IPS-NIHi7 (cell line): ENCODE measurements at regions not wholly inside any gene's neighbourhood (a gene's known extent, or its start where the extent isn't known, plus 50 kb on each side); places are given as distances from the start of the nearest gene placed in this dataset.
"Not testable (repeated sequence)": the region's sequence is repeated elsewhere in the genome, so short reads cannot be mapped to it uniquely, and the experiment has no call there.

ENCODE experiments used
- DNase-seq: peaks from one replicate; pipeline ENCODE4 v3.0.0; 2012; ENCODE audit warnings: mixed read lengths; ENCODE audit errors: extremely low spot score

DNA sequence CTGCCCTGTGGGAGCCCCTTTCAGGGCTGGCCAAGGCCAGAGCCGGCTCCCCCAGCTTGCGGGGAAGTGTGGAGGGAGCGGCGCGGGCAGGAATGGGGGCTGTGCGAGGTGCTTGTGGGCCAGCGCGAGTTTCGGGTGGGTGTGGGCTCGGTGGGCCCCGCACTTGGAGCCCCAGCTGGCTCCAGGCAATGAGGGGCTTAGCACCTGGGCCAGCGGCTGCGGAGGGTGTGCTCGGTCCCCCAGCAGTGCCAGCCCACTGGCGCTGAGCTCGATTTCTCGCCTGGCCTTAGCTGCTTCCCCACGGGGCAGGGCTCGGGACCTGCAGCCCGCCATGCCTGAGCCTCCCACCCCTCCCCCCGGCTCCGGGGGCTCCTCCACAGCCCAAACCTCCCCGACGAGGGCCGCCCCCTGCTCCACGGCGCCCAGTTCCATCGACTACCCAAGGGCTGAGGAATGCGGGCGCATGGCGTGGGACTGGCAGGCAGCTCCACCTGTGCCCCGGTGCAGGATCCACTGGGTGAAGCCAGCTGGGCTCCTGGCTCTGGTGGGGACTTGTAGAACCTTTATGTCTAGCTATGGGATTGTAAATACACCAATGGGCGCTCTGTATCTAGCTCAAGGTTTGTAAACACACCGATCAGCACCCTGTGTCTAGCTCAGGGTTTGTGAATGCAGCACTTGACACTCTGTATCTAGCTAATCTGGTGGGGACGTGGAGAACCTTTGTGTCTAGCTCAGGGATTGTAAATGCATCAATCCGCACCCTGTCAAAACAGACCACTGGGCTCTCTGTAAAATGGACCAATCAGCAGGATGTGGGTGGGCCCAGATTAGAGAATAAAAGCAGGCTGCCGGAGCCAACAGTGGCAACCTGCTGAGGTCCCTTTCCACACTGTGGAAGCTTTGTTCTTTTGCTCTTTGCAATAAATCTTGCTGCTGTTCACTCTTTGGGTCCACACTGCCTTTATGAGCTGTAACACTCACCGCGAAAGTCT, 1379.1 kb downstream of the RAPGEF2 start:
- not testable (repeated sequence) for DNase-seq

DNA sequence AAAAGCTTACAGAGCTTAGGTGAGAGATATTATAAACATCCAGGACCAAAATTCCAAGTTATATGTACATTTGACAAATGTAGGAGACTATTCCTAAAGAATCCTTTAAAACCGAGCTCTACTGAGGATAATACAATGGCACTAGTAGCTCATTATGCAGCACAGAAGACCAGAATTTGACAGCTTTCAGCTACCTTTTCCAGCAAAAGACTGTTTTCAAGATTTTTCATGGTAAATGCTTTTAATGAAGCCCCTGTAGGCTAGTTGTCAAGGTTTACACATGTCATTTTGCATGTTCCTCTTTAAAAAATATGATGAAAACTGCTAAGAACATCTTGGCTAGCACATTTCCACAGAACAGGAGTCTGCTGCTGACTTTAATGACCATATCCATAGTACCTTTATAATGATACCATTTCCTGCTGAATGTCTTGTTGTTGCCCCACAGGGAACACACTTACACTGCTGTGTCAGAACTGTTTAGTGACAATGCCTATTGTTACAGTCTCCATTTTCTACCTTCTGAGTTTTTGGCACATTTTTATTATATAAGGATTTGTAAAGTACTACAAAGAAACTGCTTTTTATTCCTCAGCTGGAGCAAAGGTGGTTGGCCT, 1382.3 kb downstream of the RAPGEF2 start:
- no peak for DNase-seq

DNA sequence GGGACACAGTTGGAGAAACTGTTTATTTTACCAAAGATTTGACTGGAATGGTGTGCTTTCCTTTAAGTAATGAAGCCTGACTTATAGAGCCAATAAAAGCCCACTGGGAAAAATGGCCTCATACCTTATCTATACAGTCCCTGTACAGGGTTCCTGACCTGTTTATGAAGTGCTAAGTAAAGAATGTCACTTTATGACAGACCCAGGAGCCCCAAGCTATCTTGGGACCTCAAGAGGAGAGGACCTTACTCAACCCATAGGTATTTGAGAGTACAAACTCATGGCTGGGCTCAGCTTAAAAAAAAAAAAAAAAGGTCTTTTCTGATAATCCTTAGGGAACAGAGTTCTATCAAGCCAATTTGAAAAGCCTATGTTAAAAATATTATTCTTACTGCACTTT, 1389.3 kb downstream of the RAPGEF2 start:
- no peak for DNase-seq

DNA sequence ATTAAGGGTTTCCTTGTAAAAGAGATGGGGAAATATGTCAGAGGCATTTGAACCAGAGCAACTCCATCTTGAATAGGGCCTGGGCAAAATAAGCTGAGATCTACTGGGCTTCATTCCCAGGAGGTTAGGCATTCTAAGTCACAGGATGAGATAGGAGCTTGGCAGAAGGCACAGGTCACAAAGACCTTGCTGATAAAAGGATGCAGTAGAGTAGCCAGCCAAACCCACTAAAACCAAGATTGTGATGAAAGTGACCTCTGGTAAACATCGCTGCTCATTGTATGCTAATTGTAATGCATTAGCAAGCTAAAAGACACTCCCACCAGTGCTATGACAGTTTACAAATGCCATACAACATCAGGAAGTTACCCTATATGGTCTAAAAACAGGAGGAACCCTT, 1390.3 kb downstream of the RAPGEF2 start:
- no peak for DNase-seq

DNA sequence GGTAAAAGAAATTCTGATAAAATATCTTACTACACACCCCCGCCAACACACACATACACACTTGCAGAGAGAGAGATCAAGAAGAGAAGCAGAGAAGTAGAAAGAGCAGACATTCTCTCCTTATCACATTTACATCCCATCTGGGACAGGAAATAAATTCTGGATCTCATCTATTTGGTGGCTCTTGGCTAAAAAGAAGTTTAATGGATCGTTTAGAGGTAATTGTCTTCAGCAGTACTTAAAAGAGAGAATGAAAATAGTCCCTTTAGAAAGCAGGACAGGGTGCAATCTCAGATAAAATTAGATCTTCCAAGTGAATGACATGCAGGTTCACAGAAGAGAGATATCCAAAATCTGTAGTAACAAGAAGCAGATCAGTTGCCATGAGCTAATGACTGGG, 1392.5 kb downstream of the RAPGEF2 start:
- DNase-seq, result no peak

DNA sequence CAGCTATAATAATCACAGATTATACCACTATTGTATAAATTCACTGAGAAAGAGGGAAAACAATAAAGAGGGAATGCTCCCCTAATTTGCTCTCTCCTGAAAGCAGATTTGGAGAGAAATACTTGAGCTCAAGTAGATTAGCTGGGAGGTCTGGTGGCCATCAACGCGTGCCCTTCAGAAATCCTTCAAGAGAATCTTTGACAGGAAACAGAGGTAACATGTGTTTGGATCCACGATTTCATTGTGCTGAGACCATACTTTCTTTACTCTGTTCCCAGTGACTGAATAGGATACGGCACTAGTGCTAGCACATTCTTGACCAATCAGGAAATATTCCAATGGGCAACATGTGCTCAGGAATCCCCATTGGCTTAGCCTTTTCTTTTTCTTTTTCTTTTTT, 1395.3 kb downstream of the RAPGEF2 start:
- DNase-seq, result no peak

DNA sequence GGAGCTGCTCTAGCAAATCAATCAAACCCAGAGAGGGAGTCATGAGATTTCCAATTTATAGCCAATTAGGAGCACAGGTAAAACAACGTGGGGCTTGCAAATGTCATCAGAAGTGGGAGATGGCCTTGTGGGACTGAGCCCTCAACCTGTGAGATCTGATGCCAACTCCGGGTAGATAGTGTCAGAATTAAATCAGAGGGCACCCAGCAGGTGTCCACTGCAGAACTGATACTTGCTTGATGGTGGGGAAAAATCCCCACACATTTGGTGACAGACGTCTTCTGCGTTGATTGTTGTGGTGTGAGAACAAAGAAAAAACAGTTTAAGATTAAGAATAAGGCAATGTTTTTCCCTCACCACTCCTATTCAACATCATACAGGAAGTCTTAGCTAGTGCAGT, 1402.8 kb downstream of the RAPGEF2 start:
- DNase-seq, result no peak

DNA sequence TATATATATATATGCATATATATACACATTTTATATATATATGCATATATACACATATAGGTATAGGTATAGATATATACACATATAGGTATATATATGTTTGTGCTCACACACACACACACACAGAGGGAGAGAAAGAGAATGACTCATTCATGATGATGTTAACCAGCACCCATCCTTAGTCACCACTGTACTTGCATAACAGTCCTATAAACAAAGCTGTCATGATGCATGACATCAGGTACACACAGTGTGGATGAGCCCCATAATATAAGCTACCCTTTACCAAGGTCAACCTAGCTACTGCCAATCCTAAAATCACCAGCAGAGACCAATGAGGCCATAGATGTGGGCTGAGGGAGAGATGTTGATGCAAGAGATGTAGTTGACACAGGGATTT, 1408.0 kb downstream of the RAPGEF2 start:
- no peak for DNase-seq

DNA sequence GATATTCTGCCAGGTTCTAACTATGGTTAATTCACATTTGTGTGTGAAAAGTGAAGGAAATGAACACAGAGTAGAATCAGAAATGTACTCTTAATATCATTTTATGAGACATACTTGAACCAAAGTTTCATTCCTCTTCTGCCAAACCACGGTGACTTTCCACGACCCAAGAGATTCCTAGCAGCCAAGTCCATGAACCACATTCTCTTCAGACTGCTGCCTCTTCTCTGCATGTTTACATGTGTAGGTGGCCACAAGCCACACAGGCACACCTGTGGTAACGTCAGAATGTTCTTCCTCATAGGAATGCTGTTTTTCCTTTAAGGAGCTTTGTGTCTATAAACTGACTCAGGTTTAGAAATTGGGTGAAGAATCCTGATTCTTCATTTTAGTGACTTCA, 1411.2 kb downstream of the RAPGEF2 start:
- no peak for DNase-seq

DNA sequence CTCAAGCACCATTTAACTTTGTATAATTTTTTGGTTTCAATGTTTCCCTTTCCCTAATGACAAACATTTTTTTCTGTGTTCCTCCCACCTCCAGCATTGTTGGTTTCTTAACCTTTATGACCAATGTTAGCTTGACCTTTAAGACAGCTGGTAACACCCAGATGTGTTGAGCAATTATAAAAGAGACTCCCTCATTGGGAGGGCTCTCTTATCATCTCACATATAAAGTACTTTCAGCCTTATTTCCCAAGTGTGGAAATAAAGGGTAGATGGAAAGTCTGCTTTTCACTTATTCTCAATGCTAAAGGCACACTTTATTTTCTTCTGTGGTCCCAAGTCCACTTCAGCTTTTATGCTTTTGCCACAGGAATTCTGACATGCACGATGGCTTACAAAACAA, 1420.4 kb downstream of the RAPGEF2 start:
- DNase-seq, result no peak

DNA sequence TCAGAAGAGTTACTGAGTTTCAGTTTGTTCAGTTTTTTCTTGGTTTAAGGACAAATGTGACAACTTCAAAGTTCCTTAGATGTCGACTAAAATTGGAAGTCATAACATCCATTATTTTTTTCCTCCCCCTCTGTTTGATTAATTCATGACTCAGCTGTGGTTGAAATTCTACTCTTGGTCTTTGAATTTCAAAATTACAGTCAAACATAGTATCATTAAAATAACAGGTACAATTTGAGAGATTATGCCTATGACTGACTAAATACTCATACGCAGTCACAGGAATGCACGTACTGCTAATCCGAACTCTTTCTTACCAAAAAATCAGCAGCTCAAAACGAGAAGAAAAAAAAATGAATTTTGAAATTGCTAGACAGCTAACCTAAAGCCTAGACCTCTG, 1434.8 kb downstream of the RAPGEF2 start:
- DNase-seq, result no peak

DNA sequence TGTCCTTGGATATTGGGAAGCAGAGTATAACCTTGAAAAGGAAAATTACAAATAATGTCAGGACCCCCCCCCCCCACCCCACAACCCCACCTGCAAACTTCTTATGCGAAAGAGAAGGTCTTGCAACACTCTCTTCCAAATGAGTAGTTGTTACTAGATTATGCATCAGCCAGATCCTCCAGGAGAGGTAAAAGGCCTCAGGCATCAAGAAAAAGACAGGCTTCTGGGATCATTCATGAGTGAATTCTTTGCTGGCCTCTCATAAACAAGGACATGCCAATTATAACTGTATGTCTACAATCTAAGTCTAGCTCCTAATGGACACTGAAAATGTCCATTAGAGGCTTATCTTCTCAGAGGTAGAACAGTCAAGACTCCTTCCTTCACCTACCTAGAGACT, 1443.3 kb downstream of the RAPGEF2 start:
- no peak for DNase-seq

DNA sequence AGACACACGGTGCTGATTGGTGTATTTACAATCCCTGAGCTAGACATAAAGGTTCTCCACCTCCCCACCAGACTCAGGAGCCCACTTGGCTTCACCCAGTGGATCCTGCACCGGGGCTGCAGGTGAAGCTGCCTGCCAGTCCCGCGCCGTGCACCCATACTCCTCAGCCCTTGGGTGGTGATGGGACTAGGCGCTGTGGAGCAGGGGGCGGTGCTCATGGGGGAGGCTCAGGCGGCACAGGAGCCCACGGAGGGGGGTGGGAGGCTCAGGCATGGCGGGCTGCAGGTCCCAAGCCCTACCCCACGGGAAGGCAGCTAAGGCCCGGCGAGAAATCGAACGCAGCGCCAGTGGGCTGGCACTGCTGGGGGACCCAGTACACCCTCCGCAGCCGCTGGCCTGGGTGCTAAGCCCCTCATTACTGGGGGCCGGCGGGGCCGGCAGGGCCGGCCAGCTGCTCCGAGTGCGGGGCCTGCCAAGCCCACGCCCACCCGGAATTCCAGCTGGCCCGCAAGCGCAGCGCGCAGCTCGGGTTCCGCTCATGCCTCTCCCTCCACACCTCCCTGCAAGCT, 1447.2 kb downstream of the RAPGEF2 start:
- not testable (repeated sequence) for DNase-seq

DNA sequence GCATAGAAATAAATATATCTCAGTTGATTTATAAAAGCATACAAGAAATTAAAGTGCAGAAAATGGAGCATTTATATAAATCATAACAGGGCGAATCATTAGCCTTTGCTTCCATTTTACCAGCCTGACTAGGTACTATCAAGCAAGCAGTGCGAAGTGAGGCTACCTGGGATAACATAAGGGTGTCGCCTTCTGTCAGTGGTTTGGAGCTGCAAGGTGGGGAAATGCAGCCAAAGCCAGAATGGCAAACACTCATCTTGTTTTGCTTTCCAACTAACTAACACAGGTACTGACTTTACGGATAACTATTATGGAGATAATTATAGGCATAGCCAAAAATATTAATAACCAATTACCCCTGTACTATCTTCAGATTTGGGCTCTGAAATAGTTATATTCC, 1459.8 kb downstream of the RAPGEF2 start:
- DNase-seq, result peak; percentile 7

DNA sequence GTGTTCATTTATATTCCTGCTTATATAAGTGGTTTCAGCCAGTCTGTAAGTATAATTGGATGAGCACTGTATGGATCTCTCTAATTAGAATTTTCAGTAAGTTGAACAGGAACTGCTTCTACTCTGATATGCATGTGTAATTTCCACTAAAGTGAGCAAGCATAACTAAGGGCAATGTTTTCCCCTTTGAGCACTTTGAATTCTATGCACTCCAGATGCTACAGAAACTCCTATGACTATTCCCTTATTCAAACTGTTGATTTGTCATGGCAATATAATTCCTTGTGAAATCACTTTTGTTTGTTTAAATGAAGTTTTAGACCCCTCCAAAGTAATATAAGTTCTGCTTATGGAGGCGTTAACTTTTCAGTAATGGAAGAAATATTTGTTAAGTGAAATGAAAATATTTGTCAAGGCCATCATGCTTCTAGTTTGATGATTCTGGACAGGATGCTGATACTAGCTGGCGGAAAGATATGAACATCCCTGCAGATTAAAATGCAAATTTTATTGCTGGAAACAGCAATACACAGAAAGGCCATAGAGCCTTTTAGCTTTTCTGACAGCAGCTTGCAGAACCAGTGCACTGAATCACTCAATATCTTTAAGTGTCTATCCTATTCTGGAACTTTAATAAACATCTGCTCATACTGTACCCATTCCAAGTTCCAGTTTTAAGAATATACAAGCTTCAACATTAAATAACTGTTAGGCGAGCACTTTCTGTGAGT, 1460.8 kb downstream of the RAPGEF2 start:
- no peak for DNase-seq

DNA sequence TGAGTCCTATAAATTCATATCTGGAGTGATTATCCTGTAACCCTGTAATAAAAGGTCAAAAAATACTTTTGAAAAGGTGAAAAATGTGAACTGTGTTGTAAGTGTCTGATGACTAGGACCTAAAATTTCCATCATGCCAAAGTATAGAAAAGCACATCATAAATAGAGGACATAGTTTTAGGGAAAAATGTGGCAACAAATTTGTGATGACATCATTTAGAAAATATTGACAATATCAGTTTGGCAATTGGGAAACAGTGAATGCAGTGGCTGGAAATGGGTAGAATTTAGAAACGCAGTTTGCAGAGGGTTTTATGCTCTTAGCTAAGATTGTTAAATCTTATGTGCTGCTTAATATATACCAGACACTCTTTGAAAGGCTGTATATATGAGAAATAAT, 1464.8 kb downstream of the RAPGEF2 start:
- no peak for DNase-seq

DNA sequence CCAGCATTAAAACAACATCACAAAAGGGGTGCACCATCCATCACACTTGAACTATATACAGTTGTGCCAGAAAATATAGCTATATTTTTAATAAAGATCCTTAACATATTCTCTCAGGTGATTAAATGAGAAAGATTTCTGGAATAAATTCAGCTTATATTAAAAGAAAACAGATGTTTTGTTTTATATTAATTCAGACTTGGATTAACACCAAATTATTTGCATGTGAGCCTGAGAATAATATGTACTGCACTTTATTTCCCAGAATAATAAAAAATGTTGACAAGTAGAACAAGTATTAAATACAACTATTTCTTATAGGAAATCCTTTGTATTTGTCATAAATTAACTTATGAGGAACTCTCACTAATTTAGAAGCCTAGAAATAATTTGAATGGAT, 1467.4 kb downstream of the RAPGEF2 start:
- DNase-seq, result no peak

DNA sequence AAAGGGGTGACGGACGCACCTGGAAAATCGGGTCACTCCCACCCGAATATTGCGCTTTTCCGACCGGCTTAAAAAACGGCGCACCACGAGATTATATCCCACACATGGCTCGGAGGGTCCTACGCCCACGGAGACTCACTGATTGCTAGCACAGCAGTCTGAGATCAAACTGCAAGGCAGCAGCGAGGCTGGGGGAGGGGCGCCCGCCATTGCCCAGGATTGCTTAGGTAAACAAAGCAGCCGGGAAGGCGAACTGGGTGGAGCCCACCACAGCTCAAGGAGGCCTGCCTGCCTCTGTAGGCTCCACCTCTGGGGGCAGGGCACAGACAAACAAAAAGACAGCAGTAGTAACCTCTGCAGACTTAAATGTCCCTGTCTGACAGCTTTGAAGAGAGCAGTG, 1471.4 kb downstream of the RAPGEF2 start:
- DNase-seq, result not testable (repeated sequence)

DNA sequence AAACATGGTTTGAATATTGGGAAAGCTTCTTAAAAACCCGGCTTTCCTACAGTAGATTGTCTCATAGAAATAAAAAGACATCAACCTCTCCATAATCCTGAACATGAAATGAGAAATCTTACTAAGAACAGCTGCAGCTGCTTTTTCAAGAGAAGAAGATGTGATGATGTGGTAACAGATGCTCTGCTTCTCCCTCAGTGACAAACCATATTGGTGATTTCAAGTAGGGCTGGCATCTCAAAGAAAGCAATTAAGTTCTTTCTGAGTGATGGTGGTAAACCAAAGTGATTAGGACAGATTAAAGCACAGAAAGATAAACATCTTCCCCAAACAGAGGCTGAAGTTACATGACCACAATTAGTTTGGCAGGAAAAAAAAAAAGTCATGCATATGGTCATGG, 1477.7 kb downstream of the RAPGEF2 start:
- DNase-seq, result no peak

DNA sequence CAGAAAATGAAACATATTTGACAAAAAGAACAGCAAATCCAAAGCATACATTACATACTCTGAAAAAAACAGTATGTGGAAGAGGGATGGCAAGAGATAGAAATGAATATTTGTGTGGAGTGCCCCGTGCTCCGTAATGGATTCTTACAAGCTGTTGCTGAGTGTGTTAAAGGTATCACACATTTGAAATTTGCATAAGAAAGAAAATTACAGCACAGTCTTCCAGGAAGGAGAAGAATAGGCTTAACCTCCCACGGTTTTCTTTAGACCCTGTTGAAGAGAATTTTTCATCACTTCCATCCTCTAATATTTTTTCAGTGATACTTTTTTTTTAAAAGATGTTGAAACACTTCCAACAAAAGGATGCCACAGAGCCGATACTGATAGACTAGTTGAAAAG, 1489.4 kb downstream of the RAPGEF2 start:
- DNase-seq, result peak; percentile 8

DNA sequence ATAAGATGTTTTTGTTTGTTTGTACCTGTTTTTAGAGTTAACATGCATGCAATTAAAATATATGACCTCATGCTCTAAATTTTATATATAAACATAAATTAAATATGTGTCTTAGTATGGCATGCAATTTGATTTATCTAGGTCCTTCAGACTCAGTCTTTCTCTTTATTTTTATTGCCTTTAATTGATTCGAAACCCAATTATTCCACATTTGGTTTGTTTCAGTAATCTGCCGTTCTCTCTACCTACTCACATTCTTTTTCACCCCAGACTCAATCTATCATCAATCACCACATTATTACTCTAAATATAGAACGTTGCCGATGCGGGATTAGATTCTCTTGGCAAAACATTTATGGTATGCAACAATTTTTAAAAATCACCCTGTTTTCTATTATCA, 1492.8 kb downstream of the RAPGEF2 start:
- no peak for DNase-seq

DNA sequence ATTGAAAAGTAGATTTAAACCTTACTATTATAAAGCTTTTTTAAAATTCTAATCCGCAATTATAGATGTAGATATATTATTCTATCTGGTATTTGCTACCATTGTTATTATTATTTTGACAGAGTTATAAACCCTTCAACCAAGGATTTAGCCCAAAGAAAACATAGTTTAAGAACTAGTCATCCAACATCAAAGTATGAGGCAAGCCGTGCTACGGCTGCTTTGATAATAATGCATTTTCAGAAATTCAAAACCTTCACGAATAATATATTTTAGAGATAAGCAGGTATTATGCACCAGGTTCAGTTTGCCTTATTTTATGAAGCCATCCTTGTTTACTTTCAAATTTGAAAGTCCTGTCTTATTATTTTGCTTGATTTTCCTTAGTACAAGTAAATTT, 1501.7 kb downstream of the RAPGEF2 start:
- no peak for DNase-seq
